HG03139 (cell line): ENCODE measurements at regions not wholly inside any gene's neighbourhood (a gene's known extent, or its start where the extent isn't known, plus 50 kb on each side); places are given as distances from the start of the nearest gene placed in this dataset.

Experiments used
- ATAC-seq: cut with Tn5 transposase; IDR thresholded peaks from one replicate; pipeline ENCODE4 v1.9.1; 2021; ENCODE audit not compliant: unreplicated experiment

DNA sequence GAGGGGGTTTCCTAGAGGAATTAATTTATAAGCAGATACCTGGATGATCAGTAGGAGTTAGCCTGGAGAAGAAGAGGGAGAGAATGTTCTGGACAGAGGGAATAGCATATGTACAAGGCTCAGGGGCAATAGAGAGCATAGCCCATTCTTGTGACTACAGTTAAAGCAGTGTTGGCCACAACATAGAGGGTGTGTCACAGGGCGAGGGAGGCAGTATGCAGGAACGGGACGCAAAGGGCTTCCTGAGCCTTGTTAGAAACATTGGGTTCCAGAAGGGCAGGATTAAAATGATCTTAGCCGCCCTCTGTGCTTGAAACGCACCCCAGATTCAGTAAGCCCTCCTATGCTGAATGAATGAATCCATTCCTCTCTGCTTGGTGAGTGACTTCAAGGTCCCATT is 142.2 kb upstream of the PWP1 start:
- ATAC-seq: no peak

DNA sequence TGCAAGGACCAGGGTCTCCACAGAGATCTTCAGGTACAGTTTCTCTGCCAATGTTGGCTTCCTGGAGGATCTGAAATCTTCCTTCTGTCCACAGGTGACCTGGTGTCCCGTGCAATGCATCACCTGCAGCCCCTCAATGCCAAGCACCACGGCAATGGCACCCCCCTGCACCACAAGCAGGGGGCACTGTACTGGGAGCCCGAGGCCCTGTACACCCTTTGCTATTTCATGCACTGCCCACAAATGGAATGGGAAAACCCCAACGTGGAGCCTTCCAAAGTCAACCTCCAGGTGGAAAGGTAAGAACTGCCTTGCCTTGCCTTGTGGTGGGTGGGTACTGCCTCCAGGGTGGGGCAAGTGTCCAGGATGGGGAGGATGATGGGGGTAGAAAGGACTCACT is 141.8 kb upstream of the PWP1 start:
- no peak for ATAC-seq

GRCh38 chr12:107544937-107545336 is 140.7 kb upstream of the PWP1 start:
- no peak for ATAC-seq

DNA sequence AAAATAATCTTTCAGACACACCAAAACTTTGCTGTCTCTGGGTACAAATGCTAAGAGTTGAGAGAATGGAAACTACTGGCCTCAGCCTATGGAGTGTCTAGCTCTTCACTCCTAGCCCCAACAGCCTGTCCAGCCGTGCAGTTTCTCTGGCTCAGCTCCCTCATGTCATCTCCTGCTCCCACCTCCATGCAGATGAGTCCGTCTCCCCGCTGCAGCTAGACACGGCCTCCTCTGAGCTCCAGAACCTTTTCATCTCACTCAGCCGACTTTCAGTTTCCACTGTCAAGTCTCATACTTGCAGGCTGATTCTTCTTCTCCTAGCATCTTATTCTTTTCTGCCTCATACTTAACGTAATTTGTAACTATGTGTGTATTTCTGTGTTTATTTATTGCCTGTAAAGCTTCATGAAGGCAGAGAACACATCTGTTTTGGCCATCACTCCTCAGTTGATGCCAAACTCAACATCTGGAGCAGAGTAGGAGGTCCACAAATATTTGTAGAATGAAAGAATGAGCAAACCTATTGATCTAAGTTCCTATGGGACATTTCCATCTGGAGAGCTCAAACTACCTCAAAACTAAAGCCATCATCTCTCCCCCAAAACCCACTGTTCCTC is 139.8 kb upstream of the PWP1 start:
- no peak for ATAC-seq

DNA sequence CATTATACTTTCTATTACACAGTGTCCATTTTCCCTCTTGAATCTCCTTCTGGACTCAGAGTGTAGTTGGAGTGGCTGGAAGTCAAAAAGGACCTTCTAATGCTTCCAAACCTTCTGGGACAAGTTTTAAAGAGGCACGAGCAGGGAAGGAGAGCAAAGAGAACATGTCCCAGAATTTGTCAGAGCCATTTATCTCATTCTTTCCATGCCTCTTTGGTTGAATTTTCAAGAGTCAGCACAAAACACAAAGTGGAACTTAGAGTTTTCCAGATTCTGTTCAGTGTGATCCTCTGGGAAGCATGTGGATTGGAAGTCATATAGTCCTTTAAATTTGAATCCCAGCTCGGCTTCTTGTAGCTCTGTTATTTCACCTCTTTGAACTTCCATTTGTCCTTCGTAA is 138.2 kb upstream of the PWP1 start:
- no peak for ATAC-seq

DNA sequence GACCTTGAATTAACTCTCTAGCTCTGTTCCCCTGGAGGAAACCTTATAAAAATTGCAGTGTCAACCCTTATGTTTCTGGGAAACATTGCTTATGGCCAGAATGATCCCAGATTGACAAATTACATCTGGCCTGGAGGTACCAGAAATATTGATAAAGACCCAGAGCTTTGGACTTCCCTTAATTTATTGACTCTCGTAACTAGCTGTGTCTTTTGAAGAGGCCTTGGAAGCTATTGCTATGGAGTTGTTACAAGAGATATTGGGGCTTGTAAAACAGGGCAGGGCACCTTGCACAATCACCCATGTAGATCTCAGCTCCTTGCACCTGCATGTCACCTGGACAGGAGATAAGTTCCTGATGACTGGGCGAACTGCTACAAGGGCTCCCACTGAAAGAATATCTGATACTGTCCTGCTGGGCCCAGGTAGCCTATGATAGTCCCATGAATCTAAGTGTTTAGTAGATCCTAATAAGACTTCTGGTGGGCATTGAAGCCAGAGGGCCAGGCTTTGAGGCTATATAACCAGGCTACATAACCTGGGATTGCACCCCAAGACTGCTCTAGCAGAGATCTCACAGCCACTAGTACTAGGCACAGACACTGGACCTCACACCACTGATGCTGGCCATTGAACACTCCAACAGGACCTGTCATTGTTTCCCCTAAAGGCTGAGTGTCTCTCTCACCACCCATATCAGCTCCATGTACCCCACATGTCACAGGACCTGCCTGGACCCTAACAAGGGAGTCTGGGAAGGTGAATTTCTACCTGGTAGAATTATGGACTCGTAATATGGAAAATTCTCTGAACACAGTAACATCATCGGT is 135.7 kb upstream of the PWP1 start:
- no peak for ATAC-seq

DNA sequence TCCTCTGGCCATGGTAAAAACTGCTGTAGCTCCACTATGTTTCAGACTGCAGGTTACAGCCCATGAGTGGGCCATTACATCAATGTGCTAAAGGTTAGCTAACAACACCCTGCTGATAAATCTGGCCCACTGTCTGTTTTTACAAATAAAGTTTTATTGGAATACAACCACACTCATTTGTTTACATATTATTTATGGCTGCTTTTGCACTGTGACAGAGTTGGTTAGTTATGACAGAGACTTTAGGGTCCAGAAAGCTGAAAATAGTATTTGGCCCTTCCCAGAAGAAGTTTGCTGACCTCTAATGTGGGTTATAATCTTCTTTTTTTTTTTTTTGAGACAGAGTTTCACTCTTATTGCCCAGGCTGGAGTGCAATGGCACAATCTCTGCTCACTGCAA is 134.2 kb upstream of the PWP1 start:
- ATAC-seq: no peak

GRCh38 chr12:107552263-107552662 is 133.3 kb upstream of the PWP1 start:
- no peak for ATAC-seq

GRCh38 chr12:107553211-107553765 is 132.3 kb upstream of the PWP1 start:
- no peak for ATAC-seq

DNA sequence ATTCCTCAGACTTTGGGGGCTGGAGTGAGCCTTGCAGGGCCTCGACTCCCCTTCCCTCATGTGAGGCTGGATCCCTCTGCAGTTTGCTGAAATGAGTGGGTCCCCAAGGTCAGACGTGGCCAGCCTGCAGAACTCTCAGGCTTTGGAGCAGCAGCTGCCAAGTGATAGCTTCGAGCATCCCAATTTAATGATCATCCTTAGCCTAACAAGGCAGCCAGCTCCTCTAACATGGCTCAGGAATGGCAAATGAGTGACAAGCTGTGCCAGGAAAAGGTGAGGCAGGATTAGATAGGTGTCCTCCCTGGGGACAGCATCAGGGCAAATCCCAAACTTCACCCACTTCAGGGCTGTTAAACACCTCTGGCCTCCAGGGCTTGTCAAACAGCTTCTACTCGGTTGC is 130.7 kb upstream of the PWP1 start:
- ATAC-seq: no peak

- ATAC-seq: no peak
These were observed 128.6 kb upstream of the PWP1 start for GRCh38 chr12:107557026-107557425.

- no peak for ATAC-seq
These were observed 128.0 kb upstream of the PWP1 start for GRCh38 chr12:107557589-107558100.

DNA sequence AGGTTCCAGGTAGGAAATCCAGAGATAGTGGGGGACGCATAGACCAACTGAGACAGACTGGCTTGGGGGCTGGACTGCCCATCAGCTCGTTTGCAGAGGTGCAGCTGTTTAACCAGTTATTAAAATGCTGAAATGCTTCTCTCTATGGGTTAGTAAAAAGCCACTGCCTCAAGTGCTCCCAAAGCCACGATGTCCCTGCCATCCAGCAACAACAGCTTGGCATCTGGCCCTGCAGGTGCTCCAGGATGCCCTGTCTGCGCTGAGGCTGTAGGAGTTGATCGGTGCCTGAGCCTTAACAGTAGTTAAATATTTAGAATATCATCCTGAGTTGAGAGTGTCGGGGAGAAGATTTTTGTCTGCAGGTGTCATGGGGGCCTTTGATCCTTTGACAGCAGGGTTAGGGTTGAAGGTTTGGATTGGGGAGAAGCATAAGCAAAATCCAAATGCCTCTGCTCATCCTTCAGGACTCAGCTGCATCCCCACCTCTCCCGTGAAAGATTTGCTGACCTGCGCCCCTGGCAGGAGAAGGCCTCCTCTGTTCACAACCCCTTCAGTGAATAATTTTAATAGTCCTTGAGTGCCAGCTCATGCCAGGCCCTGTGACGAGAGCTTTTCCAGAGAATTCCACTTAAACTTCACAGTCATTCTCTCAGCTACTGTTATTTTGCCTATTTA is 127.3 kb upstream of the PWP1 start:
- ATAC-seq: no peak

DNA sequence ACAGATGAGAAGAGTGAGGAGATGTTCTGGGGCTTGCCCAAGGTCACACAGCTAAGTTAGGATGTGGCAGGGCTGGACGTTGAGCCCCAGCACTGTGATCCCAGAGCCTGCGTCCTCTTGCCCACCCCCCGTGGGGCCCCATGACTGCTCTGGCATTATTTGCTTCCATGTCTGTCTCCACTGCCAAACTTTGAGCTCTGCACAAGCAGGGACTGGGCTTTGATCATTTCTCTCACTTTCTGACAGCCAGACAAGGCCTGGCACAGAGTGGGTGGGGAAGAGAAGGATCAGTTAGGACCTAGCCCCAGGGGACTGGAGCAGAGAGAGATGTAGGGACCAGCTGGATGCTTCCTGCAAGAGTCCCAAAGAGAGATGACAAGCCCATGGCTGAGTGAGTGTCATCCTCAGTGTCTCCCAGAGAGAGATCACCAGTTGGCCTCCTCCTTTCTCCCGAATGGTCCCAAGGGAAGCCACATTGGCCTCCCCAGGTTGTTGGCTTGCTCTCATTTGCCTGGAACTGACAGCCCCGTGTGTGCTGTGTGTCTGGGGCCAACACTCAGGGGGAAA is 126.7 kb upstream of the PWP1 start:
- ATAC-seq: no peak

- no peak for ATAC-seq
These were observed 125.3 kb upstream of the PWP1 start for GRCh38 chr12:107560165-107560898.

DNA sequence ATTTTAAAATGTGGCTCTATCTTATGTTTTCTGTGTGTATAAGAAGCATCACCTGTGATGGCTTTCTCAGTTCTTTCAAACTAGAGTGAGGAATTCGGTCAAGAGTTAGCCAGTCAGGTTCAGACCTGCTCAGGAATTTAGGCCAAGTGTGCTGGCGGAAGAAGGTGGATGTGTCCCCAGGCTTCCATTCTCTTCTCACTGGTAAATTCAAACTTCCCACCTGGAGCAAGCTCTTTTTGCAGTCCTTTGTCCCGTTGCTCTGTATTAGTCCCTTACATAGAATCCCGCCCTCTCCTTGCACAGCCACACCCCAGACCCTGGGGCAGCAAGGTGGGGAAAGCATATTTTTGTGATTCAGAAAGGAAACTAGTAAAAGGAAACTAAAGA is 124.7 kb upstream of the PWP1 start:
- ATAC-seq: no peak

- no peak for ATAC-seq
These were observed 120.7 kb upstream of the PWP1 start for GRCh38 chr12:107564946-107565345.

DNA sequence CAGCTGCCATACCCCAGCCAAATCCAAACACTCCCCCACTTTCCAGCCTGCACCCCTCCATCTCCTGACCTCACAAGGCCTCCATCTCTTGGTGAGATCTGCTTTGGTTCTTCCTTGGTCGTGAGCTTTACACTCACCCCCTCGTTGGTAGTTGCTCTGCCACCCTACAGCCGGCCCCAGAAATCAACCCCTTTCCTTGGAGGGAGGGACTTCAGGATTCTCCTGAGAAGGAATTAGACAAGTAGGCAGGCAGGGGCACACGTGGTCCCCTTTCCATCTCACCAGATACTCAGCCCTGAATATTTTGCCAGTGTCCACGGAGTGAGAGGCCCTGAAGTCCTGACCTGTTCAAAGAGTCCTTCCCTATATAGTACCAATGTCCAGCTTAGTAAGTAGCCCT is 120.0 kb upstream of the PWP1 start:
- ATAC-seq: no peak

DNA sequence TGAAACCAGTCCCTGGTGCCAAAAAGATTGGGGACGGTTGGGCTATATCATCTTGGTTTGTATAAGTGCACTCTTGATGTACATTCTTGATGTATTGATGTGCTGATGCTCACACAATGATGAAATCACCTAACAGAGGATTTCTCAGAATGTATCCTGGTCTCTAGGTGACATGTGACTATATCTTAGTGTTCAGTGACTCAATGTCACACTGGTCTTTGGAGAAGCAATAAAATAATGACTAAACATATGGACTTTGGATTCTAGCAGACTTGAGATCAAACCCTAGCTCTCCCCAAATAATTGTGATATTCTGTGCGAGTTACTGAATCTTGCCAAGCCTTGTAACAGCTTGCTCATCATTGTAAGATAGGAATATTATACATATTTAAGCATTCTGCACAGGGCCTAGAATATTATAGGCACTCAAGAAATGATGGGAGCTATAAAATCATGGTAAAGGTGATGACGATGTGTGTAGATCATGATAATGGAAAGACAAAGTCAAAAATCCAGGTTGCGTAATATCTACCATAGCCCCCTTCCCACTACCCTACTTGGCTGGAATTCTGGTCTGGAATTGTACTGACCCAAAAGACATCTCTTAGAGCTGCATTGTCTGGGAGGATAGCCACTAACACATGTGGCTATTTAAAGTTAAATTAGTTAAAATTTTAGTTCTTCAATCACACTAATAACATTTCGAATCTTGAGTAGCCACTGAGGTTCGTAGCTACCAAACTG is 117.6 kb upstream of the PWP1 start:
- no peak for ATAC-seq

DNA sequence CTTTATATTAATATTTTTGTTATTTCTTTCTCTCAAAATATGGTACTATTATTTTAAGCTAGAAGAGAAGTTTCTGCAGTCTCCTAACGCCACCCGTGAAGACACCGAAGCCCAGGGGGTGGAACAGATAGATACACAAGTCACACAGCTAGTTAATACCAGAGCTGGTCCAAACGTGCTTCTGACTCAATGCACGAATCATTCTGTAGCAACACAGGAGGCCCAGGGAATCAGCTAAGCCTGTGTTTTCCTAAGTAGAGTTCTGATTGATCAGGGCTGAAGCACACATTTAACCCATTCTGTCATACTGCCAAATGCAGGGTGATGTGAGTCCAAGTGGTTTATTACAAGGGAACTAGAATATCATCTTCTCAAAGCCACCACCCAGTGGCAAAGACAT is 116.9 kb upstream of the PWP1 start:
- ATAC-seq: no peak
